OCI-LY3 (cell line): ENCODE measurements at regions not wholly inside any gene's neighbourhood (a gene's known extent, or its start where the extent isn't known, plus 50 kb on each side); places are given as distances from the start of the nearest gene placed in this dataset.

Experiments used
- EZH2phosphoT487 ChIP-seq: fragments of 200-600 bp; shearing (Covaris generic); IDR thresholded peaks from 2 replicates; pipeline ENCODE4 v1.6.1; 2018; ENCODE audit warnings: antibody characterized with exemption, mixed run types, low read depth
- TF ChIP-seq, protein P1 (sequence below): fragments of 200-600, 300-600 bp; sonication (generic); IDR thresholded peaks from 2 replicates; pipeline ENCODE4 v1.5.1; 2014; ENCODE audit warnings: antibody characterized with exemption, low read length, low read depth

DNA sequence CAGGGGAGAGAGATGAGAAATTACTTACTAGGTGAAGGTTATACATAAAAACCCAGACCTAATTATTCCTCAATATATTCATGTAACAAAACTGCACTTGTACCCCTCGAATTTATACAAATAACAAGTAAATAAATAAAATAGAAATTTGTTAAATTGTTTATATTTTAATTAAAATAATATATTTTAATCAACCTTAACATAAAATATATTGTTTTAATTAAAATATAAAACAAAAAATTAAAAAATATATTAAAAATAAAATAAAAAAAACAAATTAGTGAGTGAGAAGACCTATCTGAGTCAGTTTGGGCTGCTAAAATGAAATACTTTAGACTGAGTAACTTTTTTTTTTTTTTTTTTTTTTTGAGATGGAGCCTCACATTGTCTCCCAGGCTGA is 87.4 kb upstream of the PCDH7 start:
- TF ChIP-seq, protein P1, sequence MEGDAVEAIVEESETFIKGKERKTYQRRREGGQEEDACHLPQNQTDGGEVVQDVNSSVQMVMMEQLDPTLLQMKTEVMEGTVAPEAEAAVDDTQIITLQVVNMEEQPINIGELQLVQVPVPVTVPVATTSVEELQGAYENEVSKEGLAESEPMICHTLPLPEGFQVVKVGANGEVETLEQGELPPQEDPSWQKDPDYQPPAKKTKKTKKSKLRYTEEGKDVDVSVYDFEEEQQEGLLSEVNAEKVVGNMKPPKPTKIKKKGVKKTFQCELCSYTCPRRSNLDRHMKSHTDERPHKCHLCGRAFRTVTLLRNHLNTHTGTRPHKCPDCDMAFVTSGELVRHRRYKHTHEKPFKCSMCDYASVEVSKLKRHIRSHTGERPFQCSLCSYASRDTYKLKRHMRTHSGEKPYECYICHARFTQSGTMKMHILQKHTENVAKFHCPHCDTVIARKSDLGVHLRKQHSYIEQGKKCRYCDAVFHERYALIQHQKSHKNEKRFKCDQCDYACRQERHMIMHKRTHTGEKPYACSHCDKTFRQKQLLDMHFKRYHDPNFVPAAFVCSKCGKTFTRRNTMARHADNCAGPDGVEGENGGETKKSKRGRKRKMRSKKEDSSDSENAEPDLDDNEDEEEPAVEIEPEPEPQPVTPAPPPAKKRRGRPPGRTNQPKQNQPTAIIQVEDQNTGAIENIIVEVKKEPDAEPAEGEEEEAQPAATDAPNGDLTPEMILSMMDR, result no peak
- no peak for TF ChIP-seq EZH2phosphoT487
